ENCODE measurements at regions not wholly inside any gene's neighbourhood (a gene's known extent, or its start where the extent isn't known, plus 50 kb on each side); places are given as distances from the start of the nearest gene placed in this dataset.

- TF ChIP-seq CTCF (IDR thresholded peaks at IDR 0.05) (no peak), POLR2AphosphoS5 (IDR thresholded peaks at IDR 0.05) (no peak)
Observed at GRCh38 chr1:60596791-60597750, 485.3 kb upstream of the NFIA start.

Data from breast epithelium (tissue), 3 donors.